HCT116 (cell line): ENCODE measurements at regions not wholly inside any gene's neighbourhood (a gene's known extent, or its start where the extent isn't known, plus 50 kb on each side); places are given as distances from the start of the nearest gene placed in this dataset.
"Not testable (repeated sequence)": the region's sequence is repeated elsewhere in the genome, so short reads cannot be mapped to it uniquely, and the experiment has no call there.

Experiments used
- ATAC-seq: fragments of 200-7000 bp; cut with Tn5 transposase; 2 replicates; pipeline ENCODE4 v1.9.1; 2020; ENCODE audit warnings: mild to moderate bottlenecking, moderate library complexity
- BruUV-seq: library from RNA; stranded (reverse); fragments of 400-500 nt; replicated peaks from 2 replicates; lab custom pipeline; 2021; lab: Mats Ljungman, UMichigan
- CTCF ChIA-PET: fragments of 300-600 bp; sonication (Branson Sonifier 250); formaldehyde crosslinking; loops from one replicate; lab custom pipeline; 2021; ENCODE audit warnings: antibody characterized with exemption; lab: Charles Lee
- POLR2A ChIA-PET: fragments of 300-600, 350-600 bp; sonication (Branson Sonifier 250); formaldehyde crosslinking; loops from one replicate; lab custom pipeline; 2021; ENCODE audit warnings: antibody characterized with exemption; lab: Charles Lee
- RAD21 ChIA-PET, 2 experiments: fragments of 300-600 bp; sonication (Branson Sonifier 250); formaldehyde crosslinking; loops; one replicate each; lab custom pipeline; 2023; ENCODE audit warnings: low total read pairs in 2 of 2; ENCODE audit not compliant: uncharacterized antibody in 2 of 2, unreplicated experiment in 2 of 2, low non-redundant PET in 1 of 2; lab: Charles Lee
- DNase-seq: peaks from one replicate; pipeline ENCODE4 v3.0.0-alpha.2; 2010; ENCODE audit warnings: low read depth, low spot score
- H2AFZ ChIP-seq: fragments of 200-600 bp; shearing (Covaris generic), sonication (generic); 2 replicates; pipeline ENCODE4 v1.6.1; 2017; ENCODE audit warnings: low read depth, mixed run types, mixed read lengths, antibody characterized with exemption, low read length; ENCODE audit not compliant: poor library complexity, severe bottlenecking
- H3K27ac ChIP-seq: 2 replicates; pipeline ENCODE4 v1.5.1; 2012; ENCODE audit warnings: low read depth, low read length
- H3K27me3 ChIP-seq: fragments of 200-600 bp; sonication (generic); 2 replicates; pipeline ENCODE4 v1.6.1; 2016; ENCODE audit warnings: mixed run types, low read length, mixed read lengths; ENCODE audit not compliant: insufficient read depth
- H3K36me3 ChIP-seq, 2 experiments: fragments of 200-500 bp in 1 of 2; fragments of 200-600 bp in 1 of 2; sonication (Bioruptor generic) in 1 of 2; sonication (generic) in 1 of 2; 2 replicates each; pipeline versions ENCODE4 v1.5.1 to v1.6.1; 2014 to 2016; ENCODE audit warnings: low read length in 2 of 2, inconsistent platforms in 1 of 2, mixed read lengths in 1 of 2, mixed run types in 1 of 2; ENCODE audit not compliant: insufficient read depth in 2 of 2, control insufficient read depth in 1 of 2
- H3K4me1 ChIP-seq, 2 experiments: fragments of 200-600 bp in 1 of 2; sonication (generic) in 1 of 2; 2 replicates each; pipeline versions ENCODE4 v1.5.1 to v1.6.1; 2012 to 2017; ENCODE audit warnings: low read length in 2 of 2, inconsistent platforms in 1 of 2, mild to moderate bottlenecking in 1 of 2, mixed read lengths in 1 of 2, mixed run types in 1 of 2, moderate library complexity in 1 of 2; ENCODE audit not compliant: insufficient read depth in 2 of 2, control insufficient read depth in 1 of 2
- H3K4me2 ChIP-seq: fragments of 200-600 bp; sonication (generic); 2 replicates; pipeline ENCODE4 v1.6.1; 2017; ENCODE audit warnings: mixed run types, low read length, mixed read lengths
- H3K4me3 ChIP-seq, 2 experiments: fragments of 200-600 bp in 1 of 2; sonication (generic) in 1 of 2; replicated peaks in 1 of 2; 2 replicates each; pipeline ENCODE4 v1.5.1; 2011 to 2016; ENCODE audit warnings: low read length in 2 of 2, control low read depth in 1 of 2, low read depth in 1 of 2, mild to moderate bottlenecking in 1 of 2, mixed read lengths in 1 of 2, mixed run types in 1 of 2
- H3K79me2 ChIP-seq: fragments of 200-600 bp; sonication (generic); 2 replicates; pipeline ENCODE4 v1.6.1; 2017; ENCODE audit warnings: mild to moderate bottlenecking, mixed run types, low read length, moderate library complexity, mixed read lengths; ENCODE audit not compliant: insufficient read depth
- H3K9ac ChIP-seq: fragments of 200-600 bp; sonication (generic); 2 replicates; pipeline ENCODE4 v1.6.1; 2016; ENCODE audit warnings: low read length, mixed read lengths
- H3K9me2 ChIP-seq: fragments of 200-600 bp; sonication (generic), shearing (Covaris generic); 2 replicates; pipeline ENCODE4 v1.6.1; 2017; ENCODE audit warnings: mixed run types, mild to moderate bottlenecking, moderate library complexity; ENCODE audit not compliant: insufficient read depth
- H3K9me3 ChIP-seq, 2 experiments: fragments of 200-500 bp in 1 of 2; fragments of 200-600 bp in 1 of 2; sonication (Bioruptor generic) in 1 of 2; sonication (generic) in 1 of 2; 2 replicates each; pipeline ENCODE4 v1.6.1; 2014 to 2017; ENCODE audit warnings: low read length in 2 of 2, mixed read lengths in 2 of 2, inconsistent platforms in 1 of 2, low read depth in 1 of 2, mild to moderate bottlenecking in 1 of 2, mixed run types in 1 of 2, moderate library complexity in 1 of 2; ENCODE audit not compliant: control insufficient read depth in 1 of 2, insufficient read depth in 1 of 2
- H4K20me1 ChIP-seq: fragments of 200-600 bp; sonication (generic), shearing (Covaris generic); 2 replicates; pipeline ENCODE4 v1.6.1; 2017; ENCODE audit warnings: mixed run types, mild to moderate bottlenecking, moderate library complexity; ENCODE audit not compliant: insufficient read depth
- CEBPB ChIP-seq: IDR thresholded peaks from 2 replicates; pipeline ENCODE4 v1.6.1; 2012; ENCODE audit warnings: low read depth
- EGR1 ChIP-seq: IDR thresholded peaks from 2 replicates; pipeline ENCODE4 v1.6.1; 2012; ENCODE audit warnings: low read depth
- EZH2 ChIP-seq: fragments of 200-600 bp; sonication (generic); IDR thresholded peaks from 2 replicates; pipeline ENCODE4 v1.6.1; 2017; ENCODE audit warnings: antibody characterized with exemption, mixed run types
- FOSL1 ChIP-seq: IDR thresholded peaks from 2 replicates; pipeline ENCODE4 v1.6.1; 2012; ENCODE audit warnings: low read depth
- POLR2AphosphoS5 ChIP-seq: IDR thresholded peaks from 2 replicates; pipeline ENCODE4 v1.6.1; 2011; ENCODE audit warnings: mild to moderate bottlenecking, low read depth, low read length, moderate library complexity
- SIN3A ChIP-seq: IDR thresholded peaks from 2 replicates; pipeline ENCODE4 v1.6.1; 2012; ENCODE audit warnings: low read depth
- SP1 ChIP-seq: IDR thresholded peaks from 2 replicates; pipeline ENCODE4 v1.6.1; 2012; ENCODE audit warnings: low read depth
- TCF7L2 ChIP-seq: IDR thresholded peaks from 2 replicates; pipeline ENCODE4 v1.7.0; 2011; ENCODE audit warnings: borderline replicate concordance, inconsistent platforms; ENCODE audit not compliant: insufficient read depth, insufficient read length; ENCODE audit errors: extremely low read depth
- ZFX ChIP-seq: fragments of 450-650 bp; IDR thresholded peaks from 2 replicates; pipeline ENCODE4 v1.6.1; 2017
- ZNF274 ChIP-seq: fragments of 200-500 bp; sonication (Bioruptor generic); IDR thresholded peaks from 2 replicates; pipeline ENCODE4 v1.6.1; 2014; ENCODE audit warnings: mild to moderate bottlenecking, low read depth, low read length, inconsistent platforms
- intact Hi-C: fragments of 100-400 bp; cut with micrococcal nuclease; formaldehyde crosslinking; loops from 2 replicates; pipeline ENCODE4 v1.10.0; 2022
- TF ChIP-seq, protein P1 (sequence below): IDR thresholded peaks from 2 replicates; pipeline ENCODE4 v1.6.1; 2012
- TF ChIP-seq, protein P2 (sequence below): IDR thresholded peaks from 2 replicates; pipeline ENCODE4 v1.6.1; 2012; ENCODE audit warnings: low read depth
- TF ChIP-seq, protein P3 (sequence below): IDR thresholded peaks from 2 replicates; pipeline ENCODE4 v1.6.1; 2012

DNA sequence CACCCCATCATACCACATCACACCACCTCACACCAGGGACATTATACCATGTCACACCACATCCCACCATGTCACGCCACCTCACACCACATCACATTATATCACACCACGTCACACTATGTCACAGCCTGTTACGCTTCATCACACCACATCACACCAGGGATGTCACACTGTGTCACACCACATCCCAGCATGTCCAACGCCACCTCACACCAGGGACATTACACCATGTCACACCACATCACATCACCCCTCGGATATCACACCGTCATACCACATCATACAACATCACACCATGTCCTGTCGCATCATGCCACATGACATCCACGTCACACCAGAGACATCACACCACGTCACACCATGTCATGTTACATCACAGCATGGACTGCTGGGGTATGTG lies 235.5 kb downstream of the TMEM121 start:
- TF ChIP-seq, protein P1, sequence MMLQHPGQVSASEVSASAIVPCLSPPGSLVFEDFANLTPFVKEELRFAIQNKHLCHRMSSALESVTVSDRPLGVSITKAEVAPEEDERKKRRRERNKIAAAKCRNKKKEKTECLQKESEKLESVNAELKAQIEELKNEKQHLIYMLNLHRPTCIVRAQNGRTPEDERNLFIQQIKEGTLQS, result no peak
- no peak for TF ChIP-seq EZH2
- TF ChIP-seq POLR2AphosphoS5, result no peak
- TF ChIP-seq SIN3A, result no peak
- no peak for TF ChIP-seq SP1
- TF ChIP-seq, protein P2, sequence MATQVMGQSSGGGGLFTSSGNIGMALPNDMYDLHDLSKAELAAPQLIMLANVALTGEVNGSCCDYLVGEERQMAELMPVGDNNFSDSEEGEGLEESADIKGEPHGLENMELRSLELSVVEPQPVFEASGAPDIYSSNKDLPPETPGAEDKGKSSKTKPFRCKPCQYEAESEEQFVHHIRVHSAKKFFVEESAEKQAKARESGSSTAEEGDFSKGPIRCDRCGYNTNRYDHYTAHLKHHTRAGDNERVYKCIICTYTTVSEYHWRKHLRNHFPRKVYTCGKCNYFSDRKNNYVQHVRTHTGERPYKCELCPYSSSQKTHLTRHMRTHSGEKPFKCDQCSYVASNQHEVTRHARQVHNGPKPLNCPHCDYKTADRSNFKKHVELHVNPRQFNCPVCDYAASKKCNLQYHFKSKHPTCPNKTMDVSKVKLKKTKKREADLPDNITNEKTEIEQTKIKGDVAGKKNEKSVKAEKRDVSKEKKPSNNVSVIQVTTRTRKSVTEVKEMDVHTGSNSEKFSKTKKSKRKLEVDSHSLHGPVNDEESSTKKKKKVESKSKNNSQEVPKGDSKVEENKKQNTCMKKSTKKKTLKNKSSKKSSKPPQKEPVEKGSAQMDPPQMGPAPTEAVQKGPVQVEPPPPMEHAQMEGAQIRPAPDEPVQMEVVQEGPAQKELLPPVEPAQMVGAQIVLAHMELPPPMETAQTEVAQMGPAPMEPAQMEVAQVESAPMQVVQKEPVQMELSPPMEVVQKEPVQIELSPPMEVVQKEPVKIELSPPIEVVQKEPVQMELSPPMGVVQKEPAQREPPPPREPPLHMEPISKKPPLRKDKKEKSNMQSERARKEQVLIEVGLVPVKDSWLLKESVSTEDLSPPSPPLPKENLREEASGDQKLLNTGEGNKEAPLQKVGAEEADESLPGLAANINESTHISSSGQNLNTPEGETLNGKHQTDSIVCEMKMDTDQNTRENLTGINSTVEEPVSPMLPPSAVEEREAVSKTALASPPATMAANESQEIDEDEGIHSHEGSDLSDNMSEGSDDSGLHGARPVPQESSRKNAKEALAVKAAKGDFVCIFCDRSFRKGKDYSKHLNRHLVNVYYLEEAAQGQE, result no peak
- TF ChIP-seq FOSL1, result no peak
- no peak for TF ChIP-seq CEBPB
- TF ChIP-seq TCF7L2, result no peak
- TF ChIP-seq, protein P3, sequence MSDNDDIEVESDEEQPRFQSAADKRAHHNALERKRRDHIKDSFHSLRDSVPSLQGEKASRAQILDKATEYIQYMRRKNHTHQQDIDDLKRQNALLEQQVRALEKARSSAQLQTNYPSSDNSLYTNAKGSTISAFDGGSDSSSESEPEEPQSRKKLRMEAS, result no peak
- TF ChIP-seq EGR1, result no peak
- no peak for TF ChIP-seq ZFX
- no peak for TF ChIP-seq ZNF274
- Histone ChIP-seq H4K20me1 (no peaks in the 10 kb centered on the region), H3K4me1 (no peaks in the 10 kb centered on the region), H3K27ac (no peak overlapping the region), H3K4me2 (no peak overlapping the region), H3K27me3 (no peaks in the 10 kb centered on the region; the same call in 1 of the 2 replicates), H3K36me3 (no peaks in the 10 kb centered on the region), H3K9me2 (no peaks in the 10 kb centered on the region), H3K79me2 (no peaks in the 10 kb centered on the region), H3K4me3 (no peak overlapping the region), H2AFZ (no peak overlapping the region), H3K9me3 (no peaks in the 10 kb centered on the region), H3K9ac (no peak overlapping the region)
- intact Hi-C loops, result loop anchor here (2.0 kb wide), 1 partner anchor 145 kb away; no protein-coding TSS in a partner anchor
- no TSS peak for BruUV-seq
- ChIA-PET POLR2A (no interaction called here), CTCF (no interaction called here), RAD21 (no interaction called here)
- DNase-seq, result no peak
- no peak for ATAC-seq

DNA sequence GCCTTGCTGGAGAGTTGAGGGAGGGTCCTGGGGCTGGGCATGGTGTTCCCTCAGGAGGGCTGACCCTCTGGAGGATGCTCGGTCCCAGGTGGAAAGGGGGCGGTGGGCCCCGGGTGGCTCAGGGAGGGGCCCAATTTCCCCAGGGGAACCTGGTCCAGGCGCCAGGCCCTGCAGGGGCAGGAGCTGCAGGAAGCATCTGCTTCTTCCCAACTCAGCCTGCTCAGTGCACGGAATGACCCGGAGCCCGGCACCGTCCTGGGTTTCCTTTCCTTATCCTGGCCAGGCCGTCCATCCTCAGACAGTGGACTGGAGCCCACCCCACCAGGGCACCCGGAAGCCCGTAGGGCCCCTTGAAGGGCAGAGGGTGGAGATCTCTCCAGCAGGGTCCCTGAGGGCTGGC lies 235.9 kb downstream of the TMEM121 start:
- H3K4me2 ChIP-seq, CTCF ChIA-PET, H2AFZ ChIP-seq, POLR2A ChIA-PET, H3K27ac ChIP-seq, H3K27me3 ChIP-seq, BruUV-seq, RAD21 ChIA-PET, H3K4me1 ChIP-seq, DNase-seq, H3K9ac ChIP-seq, H3K79me2 ChIP-seq, H4K20me1 ChIP-seq, H3K9me3 ChIP-seq, H3K4me3 ChIP-seq, H3K36me3 ChIP-seq, intact Hi-C loops, H3K9me2 ChIP-seq: not testable (repeated sequence)
- peak; percentile 46 for ATAC-seq
